ENCODE measurements at regions not wholly inside any gene's neighbourhood (a gene's known extent, or its start where the extent isn't known, plus 50 kb on each side); places are given as distances from the start of the nearest gene placed in this dataset.

DNA sequence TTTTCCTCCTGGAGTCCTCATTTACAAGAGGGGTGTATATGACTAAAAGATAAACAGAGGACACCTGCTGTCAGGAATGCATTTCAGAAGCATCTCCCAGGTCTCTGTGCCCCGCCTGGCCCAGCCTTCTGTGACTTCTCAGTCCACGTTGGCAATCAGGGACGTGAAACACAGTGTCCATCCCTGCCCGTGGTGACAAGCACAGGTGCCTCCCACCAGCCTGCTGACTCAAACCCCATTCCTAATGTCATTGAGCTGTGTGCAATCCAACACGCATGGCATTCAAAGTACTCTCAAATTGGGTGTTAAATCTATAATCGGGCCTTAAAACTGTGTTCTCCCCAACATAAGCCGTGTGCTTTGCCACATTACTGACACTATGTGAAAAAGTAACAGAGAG is 343.2 kb downstream of the EIPR1 start:
- H4K20me1 ChIP-seq (ENCODE audit: insufficient read depth): no peaks in the 10 kb centered on the region
- no peaks in the 10 kb centered on the region for H3K4me1 ChIP-seq (ENCODE audit: control insufficient read depth in 1 of 2, insufficient read depth in 2 of 2, low read length in 2 of 2)
- no peak overlapping the region for H3K4me3 ChIP-seq (replicated peaks in 1 of 2; ENCODE audit: low read depth in 1 of 2, low read length in 2 of 2)
- RAD21 ChIA-PET (ENCODE audit: low non-redundant PET in 1 of 2, low total read pairs in 2 of 2, uncharacterized antibody in 2 of 2, unreplicated experiment in 2 of 2): no interaction called here
- TF ChIP-seq, protein P1, sequence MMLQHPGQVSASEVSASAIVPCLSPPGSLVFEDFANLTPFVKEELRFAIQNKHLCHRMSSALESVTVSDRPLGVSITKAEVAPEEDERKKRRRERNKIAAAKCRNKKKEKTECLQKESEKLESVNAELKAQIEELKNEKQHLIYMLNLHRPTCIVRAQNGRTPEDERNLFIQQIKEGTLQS (IDR thresholded peaks at IDR 0.05): no peak
- TF ChIP-seq EGR1 (IDR thresholded peaks at IDR 0.05; ENCODE audit: low read depth) (no peak), EZH2phosphoT487 (IDR thresholded peaks at IDR 0.05; ENCODE audit: borderline replicate concordance) (no peak), SP1 (IDR thresholded peaks at IDR 0.05; ENCODE audit: low read depth) (no peak), JUND (IDR thresholded peaks at IDR 0.05) (no peak), ELF1 (IDR thresholded peaks at IDR 0.05; ENCODE audit: borderline replicate concordance, low read depth) (no peak), CEBPB (IDR thresholded peaks at IDR 0.05; ENCODE audit: low read depth) (no peak), POLR2AphosphoS5 (IDR thresholded peaks at IDR 0.05; ENCODE audit: low read depth, low read length) (no peak), EZH2 (IDR thresholded peaks at IDR 0.05) (no peak)
- TF ChIP-seq, protein P2, sequence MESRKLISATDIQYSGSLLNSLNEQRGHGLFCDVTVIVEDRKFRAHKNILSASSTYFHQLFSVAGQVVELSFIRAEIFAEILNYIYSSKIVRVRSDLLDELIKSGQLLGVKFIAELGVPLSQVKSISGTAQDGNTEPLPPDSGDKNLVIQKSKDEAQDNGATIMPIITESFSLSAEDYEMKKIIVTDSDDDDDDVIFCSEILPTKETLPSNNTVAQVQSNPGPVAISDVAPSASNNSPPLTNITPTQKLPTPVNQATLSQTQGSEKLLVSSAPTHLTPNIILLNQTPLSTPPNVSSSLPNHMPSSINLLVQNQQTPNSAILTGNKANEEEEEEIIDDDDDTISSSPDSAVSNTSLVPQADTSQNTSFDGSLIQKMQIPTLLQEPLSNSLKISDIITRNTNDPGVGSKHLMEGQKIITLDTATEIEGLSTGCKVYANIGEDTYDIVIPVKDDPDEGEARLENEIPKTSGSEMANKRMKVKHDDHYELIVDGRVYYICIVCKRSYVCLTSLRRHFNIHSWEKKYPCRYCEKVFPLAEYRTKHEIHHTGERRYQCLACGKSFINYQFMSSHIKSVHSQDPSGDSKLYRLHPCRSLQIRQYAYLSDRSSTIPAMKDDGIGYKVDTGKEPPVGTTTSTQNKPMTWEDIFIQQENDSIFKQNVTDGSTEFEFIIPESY (IDR thresholded peaks at IDR 0.05; ENCODE audit: extremely low read depth, insufficient replicate concordance, low read length): no peak
- TF ChIP-seq, protein P3, sequence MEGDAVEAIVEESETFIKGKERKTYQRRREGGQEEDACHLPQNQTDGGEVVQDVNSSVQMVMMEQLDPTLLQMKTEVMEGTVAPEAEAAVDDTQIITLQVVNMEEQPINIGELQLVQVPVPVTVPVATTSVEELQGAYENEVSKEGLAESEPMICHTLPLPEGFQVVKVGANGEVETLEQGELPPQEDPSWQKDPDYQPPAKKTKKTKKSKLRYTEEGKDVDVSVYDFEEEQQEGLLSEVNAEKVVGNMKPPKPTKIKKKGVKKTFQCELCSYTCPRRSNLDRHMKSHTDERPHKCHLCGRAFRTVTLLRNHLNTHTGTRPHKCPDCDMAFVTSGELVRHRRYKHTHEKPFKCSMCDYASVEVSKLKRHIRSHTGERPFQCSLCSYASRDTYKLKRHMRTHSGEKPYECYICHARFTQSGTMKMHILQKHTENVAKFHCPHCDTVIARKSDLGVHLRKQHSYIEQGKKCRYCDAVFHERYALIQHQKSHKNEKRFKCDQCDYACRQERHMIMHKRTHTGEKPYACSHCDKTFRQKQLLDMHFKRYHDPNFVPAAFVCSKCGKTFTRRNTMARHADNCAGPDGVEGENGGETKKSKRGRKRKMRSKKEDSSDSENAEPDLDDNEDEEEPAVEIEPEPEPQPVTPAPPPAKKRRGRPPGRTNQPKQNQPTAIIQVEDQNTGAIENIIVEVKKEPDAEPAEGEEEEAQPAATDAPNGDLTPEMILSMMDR (IDR thresholded peaks at IDR 0.05 in 2 of 3, conservative IDR thresholded peaks at IDR 0.05 in 1 of 3; ENCODE audit: borderline replicate concordance in 1 of 3, insufficient read depth in 1 of 3, low read depth in 2 of 3, low read length in 2 of 3): no peak
- no peaks in the 10 kb centered on the region for H3K9me2 ChIP-seq (ENCODE audit: insufficient read depth)
- H3K9ac ChIP-seq (ENCODE audit: low read length): no peak overlapping the region
- H3K36me3 ChIP-seq (ENCODE audit: control insufficient read depth in 1 of 2, insufficient read depth in 2 of 2, low read length in 2 of 2): no peaks in the 10 kb centered on the region
- CTCF ChIA-PET: no interaction called here
- H3K79me2 ChIP-seq (ENCODE audit: insufficient read depth, low read length): no peaks in the 10 kb centered on the region
- intact Hi-C loops (cut with micrococcal nuclease): no loop called here
- no peak overlapping the region for H3K4me2 ChIP-seq (ENCODE audit: low read length)
- DNase-seq (ENCODE audit: low read depth, low spot score): no peak
- POLR2A ChIA-PET: no interaction called here
- H3K27me3 ChIP-seq (ENCODE audit: insufficient read depth, low read length): peaks cover 12% of the 10 kb centered on the region; the same call in 1 of the 2 replicates
- no TSS peak for BruUV-seq (replicated peaks)
- H3K27ac ChIP-seq (ENCODE audit: low read depth, low read length): no peak overlapping the region
- H3K9me3 ChIP-seq (ENCODE audit: control insufficient read depth in 1 of 2, insufficient read depth in 1 of 2, low read depth in 1 of 2, low read length in 2 of 2): no peaks in the 10 kb centered on the region
- ATAC-seq: peak; percentile 38; the same call in 1 of the 2 replicates
- H2AFZ ChIP-seq (ENCODE audit: low read depth, low read length, poor library complexity, severe bottlenecking): no peak overlapping the region

Data from HCT116 (cell line).